Caco-2 (cell line): ENCODE measurements at regions not wholly inside any gene's neighbourhood (a gene's known extent, or its start where the extent isn't known, plus 50 kb on each side); places are given as distances from the start of the nearest gene placed in this dataset.
"Not testable (repeated sequence)": the region's sequence is repeated elsewhere in the genome, so short reads cannot be mapped to it uniquely, and the experiment has no call there.

Experiments
- BruUV-seq: library from RNA; stranded (reverse); fragments of 400-500 nt; replicated peaks from 2 replicates; lab custom pipeline; 2021; lab: Mats Ljungman, UMichigan
- CTCF ChIA-PET: fragments of 300-600 bp; sonication (Branson Sonifier 250); formaldehyde crosslinking; loops from one replicate; lab custom pipeline; 2022; ENCODE audit warnings: antibody characterized with exemption; lab: Charles Lee
- POLR2A ChIA-PET: fragments of 300-600 bp; sonication (Branson Sonifier 250); formaldehyde crosslinking; loops from one replicate; lab custom pipeline; 2022; ENCODE audit warnings: antibody characterized with exemption; lab: Charles Lee
- DNase-seq, 2 experiments: peaks; one replicate each; pipeline versions ENCODE4 v3.0.0 to v3.0.0-alpha.2; 2020 to 2022
- H3K27me3 ChIP-seq: replicated peaks from 2 replicates; pipeline ENCODE4 v1.6.0; 2011; ENCODE audit warnings: low read length; ENCODE audit not compliant: control insufficient read depth, insufficient read depth
- H3K36me3 ChIP-seq: 2 replicates; pipeline ENCODE4 v1.5.1; 2011; ENCODE audit warnings: low read length; ENCODE audit not compliant: control insufficient read depth, insufficient read depth
- H3K4me1 ChIP-seq: fragments of 250-450 bp; sonication (Bioruptor Pico); 2 replicates; pipeline ENCODE4 v1.5.1; 2020; ENCODE audit warnings: mild to moderate bottlenecking
- H3K4me3 ChIP-seq: 2 replicates; pipeline ENCODE4 v1.5.1; 2011; ENCODE audit warnings: low read depth, mild to moderate bottlenecking, control low read depth, low read length
- H3K9me3 ChIP-seq: fragments of 250-450 bp; sonication (Bioruptor Pico); 2 replicates; pipeline ENCODE4 v1.5.1; 2020; ENCODE audit warnings: mild to moderate bottlenecking, moderate library complexity
- H3K27ac Mint-ChIP-seq: one replicate; pipeline ENCODE4 v1.8.0; 2022; ENCODE audit warnings: mixed read lengths; ENCODE audit not compliant: unreplicated experiment
- H3K27me3 Mint-ChIP-seq: one replicate; pipeline ENCODE4 v1.8.0; 2022; ENCODE audit warnings: mixed read lengths; ENCODE audit not compliant: insufficient read depth, unreplicated experiment
- H3K36me3 Mint-ChIP-seq: one replicate; pipeline ENCODE4 v1.8.0; 2022; ENCODE audit warnings: mild to moderate bottlenecking, mixed read lengths; ENCODE audit not compliant: insufficient read depth, unreplicated experiment
- H3K4me1 Mint-ChIP-seq: one replicate; pipeline ENCODE4 v1.8.0; 2022; ENCODE audit warnings: low read depth, mixed read lengths; ENCODE audit not compliant: unreplicated experiment
- H3K4me3 Mint-ChIP-seq: one replicate; pipeline ENCODE4 v1.8.0; 2022; ENCODE audit warnings: mild to moderate bottlenecking, moderate library complexity, mixed read lengths; ENCODE audit not compliant: unreplicated experiment
- H3K9me3 Mint-ChIP-seq: one replicate; pipeline ENCODE4 v1.8.0; 2022; ENCODE audit warnings: mixed read lengths; ENCODE audit not compliant: unreplicated experiment
- intact Hi-C: fragments of 100-400 bp; cut with micrococcal nuclease; formaldehyde crosslinking; loops from one replicate; pipeline ENCODE4 v1.10.0; 2022; ENCODE audit not compliant: unreplicated experiment
- TF ChIP-seq, protein P1 (sequence below), 2 experiments: fragments of 200-600 bp in 1 of 2; IDR thresholded peaks; 1 replicate in 1 of 2; 2 replicates in 1 of 2; pipeline versions ENCODE4 v1.5.1 to v1.8.0; 2011 to 2022; ENCODE audit warnings: antibody characterized with exemption in 1 of 2, control low read depth in 1 of 2, inconsistent platforms in 1 of 2, low read depth in 1 of 2, low read length in 1 of 2, mild to moderate bottlenecking in 1 of 2, moderate library complexity in 1 of 2; ENCODE audit not compliant: insufficient read depth in 1 of 2, severe bottlenecking in 1 of 2, unreplicated experiment in 1 of 2

DNA sequence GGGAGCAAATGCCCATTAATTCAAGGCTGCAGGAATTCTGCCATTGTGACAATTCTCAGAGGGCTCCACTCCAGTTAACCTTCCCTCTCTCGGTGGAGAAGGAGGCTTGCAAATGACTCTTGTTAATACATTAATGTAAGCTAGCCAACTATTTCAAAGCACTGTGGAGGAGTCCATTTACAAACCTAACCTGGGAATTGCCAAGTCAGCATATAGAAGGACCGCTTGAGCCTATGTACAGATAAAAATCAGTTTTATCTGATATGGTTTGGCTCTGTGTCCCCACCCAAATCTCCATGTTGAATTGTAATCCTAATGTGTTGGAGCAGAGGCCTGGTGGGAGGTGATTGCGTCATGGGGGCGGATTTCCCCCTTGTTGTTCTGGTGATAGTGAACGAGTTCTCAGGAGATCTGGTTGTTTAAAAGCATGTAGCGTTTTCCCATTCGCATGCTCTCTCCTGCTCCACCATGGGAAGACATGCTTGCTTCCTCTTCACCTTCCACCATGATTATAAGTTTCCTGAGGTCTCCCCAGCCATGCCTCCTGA, 366.7 kb downstream of the LRATD1 start:
- peaks cover 9% of the 10 kb centered on the region for H3K27me3 Mint-ChIP-seq
- no peak overlapping the region for H3K4me3 Mint-ChIP-seq
- Histone ChIP-seq H3K4me3 (no peak overlapping the region), H3K4me1 (no peaks in the 10 kb centered on the region), H3K9me3 (no peaks in the 10 kb centered on the region), H3K36me3 (no peaks in the 10 kb centered on the region), H3K27me3 (no peaks in the 10 kb centered on the region; the same call in 1 of the 2 replicates)
- no peaks in the 10 kb centered on the region for H3K9me3 Mint-ChIP-seq
- TF ChIP-seq, protein P1, sequence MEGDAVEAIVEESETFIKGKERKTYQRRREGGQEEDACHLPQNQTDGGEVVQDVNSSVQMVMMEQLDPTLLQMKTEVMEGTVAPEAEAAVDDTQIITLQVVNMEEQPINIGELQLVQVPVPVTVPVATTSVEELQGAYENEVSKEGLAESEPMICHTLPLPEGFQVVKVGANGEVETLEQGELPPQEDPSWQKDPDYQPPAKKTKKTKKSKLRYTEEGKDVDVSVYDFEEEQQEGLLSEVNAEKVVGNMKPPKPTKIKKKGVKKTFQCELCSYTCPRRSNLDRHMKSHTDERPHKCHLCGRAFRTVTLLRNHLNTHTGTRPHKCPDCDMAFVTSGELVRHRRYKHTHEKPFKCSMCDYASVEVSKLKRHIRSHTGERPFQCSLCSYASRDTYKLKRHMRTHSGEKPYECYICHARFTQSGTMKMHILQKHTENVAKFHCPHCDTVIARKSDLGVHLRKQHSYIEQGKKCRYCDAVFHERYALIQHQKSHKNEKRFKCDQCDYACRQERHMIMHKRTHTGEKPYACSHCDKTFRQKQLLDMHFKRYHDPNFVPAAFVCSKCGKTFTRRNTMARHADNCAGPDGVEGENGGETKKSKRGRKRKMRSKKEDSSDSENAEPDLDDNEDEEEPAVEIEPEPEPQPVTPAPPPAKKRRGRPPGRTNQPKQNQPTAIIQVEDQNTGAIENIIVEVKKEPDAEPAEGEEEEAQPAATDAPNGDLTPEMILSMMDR (IDR thresholded peaks at IDR 0.05; ENCODE audit: insufficient read depth in 1 of 2, low read depth in 1 of 2, low read length in 1 of 2, severe bottlenecking in 1 of 2, unreplicated experiment in 1 of 2): no peak
- ChIA-PET POLR2A (no interaction called here), CTCF (no interaction called here)
- no peaks in the 10 kb centered on the region for H3K36me3 Mint-ChIP-seq
- no peak for DNase-seq
- no peak overlapping the region for H3K27ac Mint-ChIP-seq
- BruUV-seq: no TSS peak
- intact Hi-C loops: no loop called here
- no peaks in the 10 kb centered on the region for H3K4me1 Mint-ChIP-seq

- POLR2A ChIA-PET, H3K27me3 Mint-ChIP-seq, H3K27me3 ChIP-seq, H3K4me1 Mint-ChIP-seq, H3K36me3 Mint-ChIP-seq, H3K4me1 ChIP-seq, H3K36me3 ChIP-seq, BruUV-seq, DNase-seq, H3K27ac Mint-ChIP-seq, intact Hi-C loops, H3K4me3 Mint-ChIP-seq, H3K4me3 ChIP-seq, H3K9me3 Mint-ChIP-seq, H3K9me3 ChIP-seq: not testable (repeated sequence)
- CTCF ChIA-PET: interaction anchor here (0.6 kb wide), 1 partner anchor 1921 kb away, joined by 4 read pairs; no protein-coding TSS in a partner anchor
Measured at GRCh38 chr2:15002519-15002918, 370.0 kb downstream of the LRATD1 start.

DNA sequence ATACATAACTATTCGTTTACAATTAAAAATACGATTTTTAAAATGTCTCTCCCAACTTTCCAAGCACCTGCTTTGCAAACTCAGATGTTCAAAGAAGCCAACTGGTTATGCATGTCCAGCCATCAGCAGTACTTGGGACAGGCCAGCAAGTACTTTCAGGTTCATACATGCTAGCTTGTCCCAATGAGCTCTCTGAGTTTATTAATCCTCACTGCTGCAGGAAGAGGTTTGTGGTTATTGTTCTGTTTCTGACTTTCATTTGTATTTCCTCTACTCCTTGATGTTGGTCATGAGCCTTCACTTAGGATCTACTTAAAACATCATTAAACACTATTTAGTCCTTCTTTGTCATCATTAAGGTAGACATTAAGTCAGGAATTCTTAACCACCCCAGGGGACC, 374.1 kb downstream of the LRATD1 start:
- Mint-ChIP-seq H3K27ac (no peak overlapping the region), H3K9me3 (no peaks in the 10 kb centered on the region), H3K4me1 (no peaks in the 10 kb centered on the region), H3K36me3 (no peaks in the 10 kb centered on the region), H3K4me3 (no peak overlapping the region), H3K27me3 (no peaks in the 10 kb centered on the region)
- ChIA-PET POLR2A (no interaction called here), CTCF (no interaction called here)
- intact Hi-C loops: loop anchor here (5.0 kb wide), 1 partner anchor 571 kb away; no protein-coding TSS in a partner anchor
- no peak for DNase-seq
- TF ChIP-seq, protein P1 (IDR thresholded peaks at IDR 0.05; ENCODE audit: insufficient read depth in 1 of 2, low read depth in 1 of 2, low read length in 1 of 2, severe bottlenecking in 1 of 2, unreplicated experiment in 1 of 2): no peak
- no peaks in the 10 kb centered on the region for H3K9me3 ChIP-seq
- H3K27me3 ChIP-seq: no peaks in the 10 kb centered on the region
- H3K4me1 ChIP-seq: no peaks in the 10 kb centered on the region
- no TSS peak for BruUV-seq
- no peak overlapping the region for H3K4me3 ChIP-seq
- H3K36me3 ChIP-seq: no peaks in the 10 kb centered on the region
